K562 (cell line): ENCODE measurements at regions not wholly inside any gene's neighbourhood (a gene's known extent, or its start where the extent isn't known, plus 50 kb on each side); places are given as distances from the start of the nearest gene placed in this dataset.

Experiments
- ATAC-seq: fragments of 200-7000 bp; cut with Tn5 transposase; 3 replicates; pipeline ENCODE4 v1.9.1; 2020; ENCODE audit warnings: moderate library complexity
- BruUV-seq: library from RNA; stranded (reverse); fragments of 400-500 nt; replicated peaks from 2 replicates; lab custom pipeline; 2021; lab: Mats Ljungman, UMichigan
- CTCF ChIA-PET: fragments of 300-600 bp; formaldehyde crosslinking; extraction: SDS; loops from one replicate; lab custom pipeline; 2021; ENCODE audit warnings: low intra/inter-chr PET ratio; lab: Yijun Ruan, JAX
- POLR2A ChIA-PET: fragments of 300-600, 350-650 bp; sonication (Branson Sonifier 250); formaldehyde crosslinking; extraction: SDS; loops from one replicate; lab custom pipeline; 2021; ENCODE audit warnings: antibody characterized with exemption, inconsistent platforms; lab: Yijun Ruan, JAX
- DNase-seq, 4 experiments: peaks; one replicate each; pipeline versions ENCODE4 v3.0.0 to v3.0.0-alpha.2; 2011 to 2018; ENCODE audit warnings: low spot score in 3 of 4, mixed read lengths in 3 of 4; ENCODE audit errors: extremely low read depth in 1 of 4
- FAIRE-seq: peaks from 2 replicates; lab custom pipeline; 2011; peaks lifted over from hg19 to GRCh38; lab: Jason Lieb, UNC
- H2AFZ ChIP-seq: 2 replicates; pipeline ENCODE4 v1.6.0; 2011; ENCODE audit warnings: low read depth, low read length, control low read depth, inconsistent platforms
- H3K27ac ChIP-seq: fragments of 200-600 bp; 3 replicates; pipeline ENCODE4 v1.8.0; 2011; ENCODE audit warnings: low read depth, mild to moderate bottlenecking, control low read depth, inconsistent platforms, low read length, moderate library complexity, mixed read lengths; ENCODE audit errors: extremely low read depth
- H3K27me3 ChIP-seq, 2 experiments: fragments of 300-600 bp in 1 of 2; 2 replicates in 1 of 2; 3 replicates in 1 of 2; pipeline versions ENCODE4 v1.6.0 to v1.8.0; 2011; ENCODE audit warnings: inconsistent platforms in 2 of 2, low read length in 2 of 2, mild to moderate bottlenecking in 1 of 2, mixed read lengths in 1 of 2, moderate library complexity in 1 of 2; ENCODE audit not compliant: control insufficient read depth in 2 of 2, insufficient read depth in 2 of 2
- H3K36me3 ChIP-seq: fragments of 300-600 bp; 3 replicates; pipeline ENCODE4 v1.8.0; 2011; ENCODE audit warnings: mild to moderate bottlenecking, low read length, inconsistent platforms; ENCODE audit not compliant: control insufficient read depth, insufficient read depth
- H3K4me1 ChIP-seq, 2 experiments: fragments of 200-600 bp in 1 of 2; replicated peaks in 1 of 2; 2 replicates in 1 of 2; 3 replicates in 1 of 2; pipeline versions ENCODE4 v1.5.1 to v1.8.0; 2011; ENCODE audit warnings: inconsistent platforms in 2 of 2, low read length in 2 of 2, mild to moderate bottlenecking in 1 of 2, mixed read lengths in 1 of 2, moderate library complexity in 1 of 2; ENCODE audit not compliant: control insufficient read depth in 2 of 2, insufficient read depth in 2 of 2
- H3K4me2 ChIP-seq: 2 replicates; pipeline ENCODE4 v1.6.1; 2011; ENCODE audit warnings: low read length, control low read depth, inconsistent platforms, mixed read lengths; ENCODE audit not compliant: insufficient read depth
- H3K4me3 ChIP-seq: fragments of 200-600 bp; sonication (generic), shearing (Covaris generic); 2 replicates; pipeline ENCODE4 v1.5.1; 2016; ENCODE audit warnings: control low read depth, inconsistent platforms
- H3K79me2 ChIP-seq: fragments of 200-600 bp; 3 replicates; pipeline ENCODE4 v1.8.0; 2011; ENCODE audit warnings: low read length, inconsistent platforms; ENCODE audit not compliant: control insufficient read depth, insufficient read depth
- H3K9ac ChIP-seq, 2 experiments: 2 replicates each; pipeline versions ENCODE4 v1.6.0 to v1.6.1; 2011; ENCODE audit warnings: low read depth in 2 of 2, low read length in 2 of 2, control low read depth in 1 of 2, inconsistent platforms in 1 of 2, mild to moderate bottlenecking in 1 of 2, mixed read lengths in 1 of 2; ENCODE audit not compliant: insufficient read depth in 1 of 2
- H3K9me1 ChIP-seq: one replicate; pipeline ENCODE4 v1.6.0; 2011; ENCODE audit warnings: inconsistent platforms, mild to moderate bottlenecking, low read length, moderate library complexity; ENCODE audit not compliant: control insufficient read depth, insufficient read depth
- H3K9me3 ChIP-seq: replicated peaks from 2 replicates; pipeline ENCODE4 v1.5.1; 2011; ENCODE audit warnings: low read depth, low read length, inconsistent platforms; ENCODE audit not compliant: control insufficient read depth, insufficient read depth
- H4K20me1 ChIP-seq: replicated peaks from 2 replicates; pipeline ENCODE4 v1.6.1; 2011; ENCODE audit warnings: low read length, inconsistent platforms, mixed read lengths; ENCODE audit not compliant: control insufficient read depth, insufficient read depth
- CREM ChIP-seq: IDR thresholded peaks from 2 replicates; pipeline ENCODE4 v1.6.1; 2014; ENCODE audit warnings: antibody characterized with exemption, low read depth
- CXXC5 ChIP-seq: fragments of 250-450 bp; sonication (Bioruptor Pico); IDR thresholded peaks from 2 replicates; pipeline ENCODE4 v1.8.0; 2022; ENCODE audit warnings: inconsistent platforms, mild to moderate bottlenecking, moderate library complexity
- FOXA3 ChIP-seq, 2 experiments: fragments of 450-650 bp in 1 of 2; sonication (generic) in 1 of 2; formaldehyde crosslinking; IDR thresholded peaks in 1 of 2; conservative IDR thresholded peaks in 1 of 2; 2 replicates each; pipeline versions ENCODE4 v1.4.0 to v1.8.0; 2020 to 2022; ENCODE audit warnings: mild to moderate bottlenecking in 2 of 2, missing genetic modification reagents in 1 of 2
- KLF10 ChIP-seq: fragments of 250-450 bp; sonication (Bioruptor Pico); IDR thresholded peaks from 2 replicates; pipeline ENCODE4 v1.6.1; 2021; ENCODE audit warnings: matching md5 sums
- MYNN ChIP-seq, 2 experiments: sonication (generic); formaldehyde crosslinking in 1 of 2; IDR thresholded peaks; 2 replicates each; pipeline versions ENCODE4 v1.5.0 to v1.6.1; 2016 to 2020; ENCODE audit warnings: antibody characterized with exemption in 1 of 2, missing genetic modification reagents in 1 of 2
- NR2F6 ChIP-seq: fragments of 450-650 bp; formaldehyde crosslinking; IDR thresholded peaks from 2 replicates; pipeline ENCODE4 v1.4.0; 2020; ENCODE audit warnings: mild to moderate bottlenecking
- SNRNP70 ChIP-seq: fragments of 200-400 bp; formaldehyde crosslinking; optimal IDR thresholded peaks from 2 replicates; pipeline ENCODE3; 2017; ENCODE audit warnings: low read depth, low read length
- STAG1 ChIP-seq: sonication (generic); formaldehyde crosslinking; IDR thresholded peaks from 2 replicates; pipeline ENCODE4 v1.5.0; 2020; ENCODE audit warnings: missing genetic modification reagents, borderline replicate concordance
- SUPT5H ChIP-seq: fragments of 450-650 bp; IDR thresholded peaks from 2 replicates; pipeline ENCODE4 v1.6.1; 2016
- TFE3 ChIP-seq: fragments of 450-650 bp; formaldehyde crosslinking; IDR thresholded peaks from 2 replicates; pipeline ENCODE4 v1.4.0; 2020; ENCODE audit warnings: mild to moderate bottlenecking, mixed read lengths
- XRCC5 ChIP-seq: fragments of 200-400 bp; formaldehyde crosslinking; IDR thresholded peaks from 2 replicates; pipeline ENCODE4 v1.6.1; 2017; ENCODE audit warnings: low read depth, mild to moderate bottlenecking, low read length
- ZNF507 ChIP-seq: conservative IDR thresholded peaks from 2 replicates; pipeline ENCODE4 v1.6.1; 2017; ENCODE audit warnings: missing genetic modification characterization, missing compliant biosample characterization
- ZNF518B ChIP-seq: fragments of 250-450 bp; sonication (Bioruptor Pico); IDR thresholded peaks from 2 replicates; pipeline ENCODE4 v1.5.0; 2021; ENCODE audit warnings: mild to moderate bottlenecking, moderate library complexity
- ZSCAN29 ChIP-seq: fragments of 450-650 bp; IDR thresholded peaks from 2 replicates; pipeline ENCODE4 v1.6.1; 2017
- WGBS: fragments of 100-300 bp; shearing (Covaris generic); methylation state at CpG from one replicate; pipeline ENCODE4 v1.1.6; 2016; ENCODE audit warnings: low coverage, mixed read lengths; ENCODE audit not compliant: insufficient coverage; ENCODE audit errors: missing lambda C conversion rate; 5-methylcytosine and 5-hydroxymethylcytosine counted together
- in situ Hi-C: fragments of 300-500 bp; cut with MboI; formaldehyde crosslinking; loops from 4 replicates; pipeline ENCODE4 v1.15.0; 2018; ENCODE audit warnings: inconsistent platforms, mixed read lengths
- intact Hi-C: fragments of 100-400 bp; cut with micrococcal nuclease; formaldehyde crosslinking; loops from 2 replicates; pipeline ENCODE4 v1.14.2; 2022

GRCh38 chr1:83571536-83571935, 427.4 kb downstream of the TTLL7 start:
- DNase-seq, result no peak
- Histone ChIP-seq H3K27ac (no peak overlapping the region), H3K36me3 (no peaks in the 10 kb centered on the region), H3K79me2 (no peaks in the 10 kb centered on the region), H3K9me3 (no peaks in the 10 kb centered on the region), H3K9ac (no peak overlapping the region), H3K27me3 (no peaks in the 10 kb centered on the region), H3K9me1 (no peaks in the 10 kb centered on the region), H2AFZ (no peak overlapping the region), H3K4me3 (no peak overlapping the region), H3K4me2 (no peak overlapping the region), H4K20me1 (no peaks in the 10 kb centered on the region), H3K4me1 (no peaks in the 10 kb centered on the region)
- in situ Hi-C loops (no loop called here), intact Hi-C loops (no loop called here)
- ChIA-PET CTCF (no interaction called here), POLR2A (no interaction called here)
- FAIRE-seq, result no peak
- BruUV-seq, result no TSS peak
- no peak for ATAC-seq
- 0% methylated on average over 3 of the region's 3 CpGs for WGBS
- TF ChIP-seq MYNN (IDR thresholded peaks at IDR 0.05), result no peak
- no peak for TF ChIP-seq MYNN (CRISPR knock-in tag; IDR thresholded peaks at IDR 0.05)

- DNase-seq (no peak), ATAC-seq (no peak), FAIRE-seq (no peak)
- no peak overlapping the region for H3K9ac ChIP-seq
- H4K20me1 ChIP-seq, result no peaks in the 10 kb centered on the region
- no peak overlapping the region for H2AFZ ChIP-seq
- no peaks in the 10 kb centered on the region for H3K9me3 ChIP-seq
- H3K9me1 ChIP-seq, result no peaks in the 10 kb centered on the region
- no peaks in the 10 kb centered on the region for H3K79me2 ChIP-seq
- POLR2A ChIA-PET, result no interaction called here
- CTCF ChIA-PET, result no interaction called here
- no TSS peak for BruUV-seq
- no peaks in the 10 kb centered on the region for H3K27me3 ChIP-seq
- in situ Hi-C loops, result no loop called here
- no peaks in the 10 kb centered on the region for H3K36me3 ChIP-seq
- H3K4me3 ChIP-seq, result no peak overlapping the region
- H3K27ac ChIP-seq, result no peak overlapping the region
- H3K4me1 ChIP-seq, result no peaks in the 10 kb centered on the region
- 0% methylated on average over 2 of the region's 2 CpGs for WGBS
- intact Hi-C loops, result no loop called here
- no peak overlapping the region for H3K4me2 ChIP-seq
- TF ChIP-seq STAG1 (no peak), ZNF507 (no peak), SNRNP70 (no peak), CXXC5 (CRISPR knock-in tag) (no peak), TFE3 (CRISPR knock-in tag) (no peak), XRCC5 (no peak), FOXA3 (CRISPR knock-in tag; conservative IDR thresholded peaks at IDR 0.05 in 1 of 2, IDR thresholded peaks at IDR 0.05 in 1 of 2) (no peak), SUPT5H (no peak), KLF10 (CRISPR knock-in tag) (no peak), NR2F6 (CRISPR knock-in tag) (no peak), ZNF518B (CRISPR knock-in tag) (no peak), ZSCAN29 (no peak), CREM (no peak)
These were observed 437.6 kb downstream of the TTLL7 start for GRCh38 chr1:83561346-83561745.
